ENCODE measurements at regions not wholly inside any gene's neighbourhood (a gene's known extent, or its start where the extent isn't known, plus 50 kb on each side); places are given as distances from the start of the nearest gene placed in this dataset.

GRCh38 chr12:92516277-92516600 is 186.6 kb upstream of the PLEKHG7 start:
- Mint-ChIP-seq H3K27me3 (no peaks in the 10 kb centered on the region), H3K4me1 (peaks cover 0 to 11% (median 2%) of the 10 kb centered on the region in 4 donors), H3K36me3 (peaks cover 1 to 8% of the 10 kb centered on the region in 2 donors), H3K27ac (no peak overlapping the region), H3K9me3 (peaks cover 0 to 10% (median 4%) of the 10 kb centered on the region in 8 donors), H3K4me3 (no peak overlapping the region)
- Histone ChIP-seq H3K27me3 (ENCODE audit: insufficient read depth, low read length) (no peaks in the 10 kb centered on the region), H3K9me3 (ENCODE audit: control insufficient read depth in 1 of 2, low read length in 2 of 2) (no peaks in the 10 kb centered on the region), H3K36me3 (ENCODE audit: insufficient read depth, low read length) (no peaks in the 10 kb centered on the region), H3K4me3 (ENCODE audit: low read length in 2 of 2) (no peak overlapping the region), H3K27ac (ENCODE audit: low read depth, low read length) (no peak overlapping the region), H3K4me1 (ENCODE audit: insufficient read depth, low read length) (no peaks in the 10 kb centered on the region)
- ChIA-PET CTCF (ENCODE audit: partially characterized antibody) (interaction anchor here (0.7 to 1.0 kb wide), 2 partner anchors 12 to 236 kb away, joined by 3 read pairs; no protein-coding TSS in a partner anchor), POLR2A (ENCODE audit: partially characterized antibody) (interaction anchor here (1.4 to 1.6 kb wide), 3 partner anchors 9 to 24 kb away, joined by 3 to 8 read pairs (median 5); no protein-coding TSS in a partner anchor)
- intact Hi-C loops (cut with micrococcal nuclease), result no loop called here
- DNase-seq, result no peak

GRCh38 chr12:92513231-92513730 is 189.5 kb upstream of the PLEKHG7 start:
- ChIA-PET CTCF (ENCODE audit: partially characterized antibody) (interaction anchor here (1.3 to 2.0 kb wide), 2 partner anchors 8 to 44 kb away, joined by 3 to 4 read pairs; no protein-coding TSS in a partner anchor), POLR2A (ENCODE audit: partially characterized antibody) (interaction anchor here (1.8 to 2.9 kb wide), 2 partner anchors 109 to 369 kb away, joined by 4 to 10 read pairs; partner anchors contain the start of gene BTG1)
- no peaks in the 10 kb centered on the region for H3K36me3 ChIP-seq (ENCODE audit: insufficient read depth, low read length)
- no peaks in the 10 kb centered on the region for H3K27me3 Mint-ChIP-seq
- peaks cover 0 to 12% of the 10 kb centered on the region in 2 donors for H3K36me3 Mint-ChIP-seq
- H3K4me3 ChIP-seq (ENCODE audit: low read length in 2 of 2), result no peak overlapping the region
- no peaks in the 10 kb centered on the region for H3K4me1 ChIP-seq (ENCODE audit: insufficient read depth, low read length)
- H3K27me3 ChIP-seq (ENCODE audit: insufficient read depth, low read length), result no peaks in the 10 kb centered on the region
- no peaks in the 10 kb centered on the region for H3K9me3 ChIP-seq (ENCODE audit: control insufficient read depth in 1 of 2, low read length in 2 of 2)
- DNase-seq, result no peak
- intact Hi-C loops (cut with micrococcal nuclease), result no loop called here
- peaks cover 0 to 10% (median 0%) of the 10 kb centered on the region in 8 donors for H3K9me3 Mint-ChIP-seq
- H3K4me1 Mint-ChIP-seq, result peaks cover 0 to 7% (median 0%) of the 10 kb centered on the region in 4 donors
- H3K27ac Mint-ChIP-seq, result no peak overlapping the region
- no peak overlapping the region for H3K27ac ChIP-seq (ENCODE audit: low read depth, low read length)
- H3K4me3 Mint-ChIP-seq, result no peak overlapping the region

GRCh38 chr12:92511786-92512185 is 191.0 kb upstream of the PLEKHG7 start:
- no peak overlapping the region for H3K4me3 ChIP-seq (ENCODE audit: low read length in 2 of 2)
- no peak overlapping the region for H3K27ac Mint-ChIP-seq
- no peaks in the 10 kb centered on the region for H3K36me3 ChIP-seq (ENCODE audit: insufficient read depth, low read length)
- ChIA-PET CTCF (ENCODE audit: partially characterized antibody) (interaction anchor here (1.1 kb wide), 1 partner anchor 29 kb away, joined by 3 read pairs; no protein-coding TSS in a partner anchor), POLR2A (ENCODE audit: partially characterized antibody) (interaction anchor here (1.8 to 2.9 kb wide), 2 partner anchors 108 to 368 kb away, joined by 4 to 10 read pairs; partner anchors contain the start of gene BTG1)
- H3K27me3 ChIP-seq (ENCODE audit: insufficient read depth, low read length), result no peaks in the 10 kb centered on the region
- H3K9me3 Mint-ChIP-seq, result peaks cover 0 to 10% (median 0%) of the 10 kb centered on the region in 8 donors
- H3K36me3 Mint-ChIP-seq, result peaks cover 0 to 12% of the 10 kb centered on the region in 2 donors
- H3K27me3 Mint-ChIP-seq, result no peaks in the 10 kb centered on the region
- H3K4me1 Mint-ChIP-seq, result peaks cover 0 to 7% (median 0%) of the 10 kb centered on the region in 4 donors
- no peak overlapping the region for H3K4me3 Mint-ChIP-seq
- intact Hi-C loops (cut with micrococcal nuclease), result no loop called here
- no peak for DNase-seq
- no peaks in the 10 kb centered on the region for H3K4me1 ChIP-seq (ENCODE audit: insufficient read depth, low read length)
- H3K9me3 ChIP-seq (ENCODE audit: control insufficient read depth in 1 of 2, low read length in 2 of 2), result no peaks in the 10 kb centered on the region
- H3K27ac ChIP-seq (ENCODE audit: low read depth, low read length), result no peak overlapping the region

- H3K36me3 ChIP-seq (ENCODE audit: insufficient read depth, low read length), result no peaks in the 10 kb centered on the region
- POLR2A ChIA-PET (ENCODE audit: partially characterized antibody), result no interaction called here
- no peak overlapping the region for H3K4me3 ChIP-seq (ENCODE audit: low read length in 2 of 2)
- peaks cover 22% of the 10 kb centered on the region for H3K4me1 ChIP-seq (ENCODE audit: insufficient read depth, low read length)
- H3K27me3 ChIP-seq (ENCODE audit: insufficient read depth, low read length), result no peaks in the 10 kb centered on the region
- no peak overlapping the region for H3K4me3 Mint-ChIP-seq
- CTCF ChIA-PET (ENCODE audit: partially characterized antibody), result no interaction called here
- peaks cover 0 to 12% of the 10 kb centered on the region in 2 donors for H3K36me3 Mint-ChIP-seq
- H3K27ac Mint-ChIP-seq, result no peak overlapping the region
- DNase-seq, result no peak
- no peaks in the 10 kb centered on the region for H3K9me3 ChIP-seq (ENCODE audit: control insufficient read depth in 1 of 2, low read length in 2 of 2)
- peaks cover 0 to 10% (median 0%) of the 10 kb centered on the region in 8 donors for H3K9me3 Mint-ChIP-seq
- no peak overlapping the region for H3K27ac ChIP-seq (ENCODE audit: low read depth, low read length)
- intact Hi-C loops (cut with micrococcal nuclease), result loop anchor here (5.0 kb wide), 2 partner anchors 147 to 362 kb away; partner anchors contain the start of gene BTG1
- H3K4me1 Mint-ChIP-seq, result peaks cover 8 to 17% (median 15%) of the 10 kb centered on the region in 4 donors
- no peaks in the 10 kb centered on the region for H3K27me3 Mint-ChIP-seq
Measured at GRCh38 chr12:92509156-92509738, 193.5 kb upstream of the PLEKHG7 start.

- peak overlapping the region in 2 of 8 donors; percentile 7 to 39 for H3K4me3 Mint-ChIP-seq
- no peaks in the 10 kb centered on the region for H3K36me3 ChIP-seq (ENCODE audit: insufficient read depth, low read length)
- DNase-seq, result no peak
- H3K27me3 ChIP-seq (ENCODE audit: insufficient read depth, low read length), result no peaks in the 10 kb centered on the region
- H3K27ac Mint-ChIP-seq, result peak overlapping the region in 2 of 7 donors; percentile 28 to 94
- peaks cover 42% of the 10 kb centered on the region for H3K4me1 ChIP-seq (ENCODE audit: insufficient read depth, low read length)
- ChIA-PET CTCF (ENCODE audit: partially characterized antibody) (interaction anchor here (0.9 kb wide), 1 partner anchor 1125 kb away, joined by 3 read pairs; no protein-coding TSS in a partner anchor), POLR2A (ENCODE audit: partially characterized antibody) (interaction anchor here (1.5 to 6.2 kb wide), 7 partner anchors 10 to 363 kb away, joined by 5 to 109 read pairs (median 9); partner anchors contain the start of gene BTG1)
- H3K27me3 Mint-ChIP-seq, result no peaks in the 10 kb centered on the region
- H3K9me3 Mint-ChIP-seq, result no peaks in the 10 kb centered on the region
- H3K4me3 ChIP-seq (ENCODE audit: low read length in 2 of 2), result no peak overlapping the region
- H3K4me1 Mint-ChIP-seq, result peaks cover 24 to 37% (median 32%) of the 10 kb centered on the region in 4 donors
- peaks cover 0 to 3% of the 10 kb centered on the region in 2 donors for H3K36me3 Mint-ChIP-seq
- H3K27ac ChIP-seq (ENCODE audit: low read depth, low read length), result no peak overlapping the region
- intact Hi-C loops (cut with micrococcal nuclease), result loop anchor here (5.0 kb wide), 2 partner anchors 145 to 360 kb away; partner anchors contain the start of gene BTG1
- no peaks in the 10 kb centered on the region for H3K9me3 ChIP-seq (ENCODE audit: control insufficient read depth in 1 of 2, low read length in 2 of 2)
Measured at GRCh38 chr12:92506891-92507290, 195.9 kb upstream of the PLEKHG7 start.

- ChIA-PET POLR2A (ENCODE audit: partially characterized antibody) (interaction anchor here (1.0 to 6.2 kb wide), 12 partner anchors 10 to 362 kb away, joined by 3 to 109 read pairs (median 10); partner anchors contain the start of gene BTG1), CTCF (ENCODE audit: partially characterized antibody) (interaction anchor here (0.6 to 4.2 kb wide), 6 partner anchors 10 to 1124 kb away, joined by 3 to 16 read pairs (median 4); no protein-coding TSS in a partner anchor)
- H3K27ac ChIP-seq (ENCODE audit: low read depth, low read length), result no peak overlapping the region
- peaks cover 42% of the 10 kb centered on the region for H3K4me1 ChIP-seq (ENCODE audit: insufficient read depth, low read length)
- H3K27me3 ChIP-seq (ENCODE audit: insufficient read depth, low read length), result no peaks in the 10 kb centered on the region
- DNase-seq, result no peak
- Mint-ChIP-seq H3K9me3 (no peaks in the 10 kb centered on the region), H3K27ac (peak overlapping the region in 5 of 7 donors; percentile 28 to 97 (median 89)), H3K4me1 (peaks cover 24 to 37% (median 32%) of the 10 kb centered on the region in 4 donors), H3K36me3 (peaks cover 0 to 3% of the 10 kb centered on the region in 2 donors), H3K27me3 (no peaks in the 10 kb centered on the region), H3K4me3 (peak overlapping the region in 5 of 8 donors; percentile 39 to 93 (median 90))
- H3K9me3 ChIP-seq (ENCODE audit: control insufficient read depth in 1 of 2, low read length in 2 of 2), result no peaks in the 10 kb centered on the region
- no peak overlapping the region for H3K4me3 ChIP-seq (ENCODE audit: low read length in 2 of 2)
- no peaks in the 10 kb centered on the region for H3K36me3 ChIP-seq (ENCODE audit: insufficient read depth, low read length)
- intact Hi-C loops (cut with micrococcal nuclease), result loop anchor here (5.0 kb wide), 2 partner anchors 144 to 359 kb away; partner anchors contain the start of gene BTG1
Measured at GRCh38 chr12:92506460-92506859, 196.3 kb upstream of the PLEKHG7 start.
